ENCODE measurements at regions not wholly inside any gene's neighbourhood (a gene's known extent, or its start where the extent isn't known, plus 50 kb on each side); places are given as distances from the start of the nearest gene placed in this dataset.

GRCh38 chr2:45138904-45139303 is 129.7 kb upstream of the SIX2 start:
- Histone ChIP-seq H3K4me1 (peaks cover 0 to 15% (median 0%) of the 10 kb centered on the region in 12 donors), H3K4me3 (no peak overlapping the region), H3K27me3 (peaks cover 0 to 26% (median 9%) of the 10 kb centered on the region in 9 donors), H3K36me3 (no peaks in the 10 kb centered on the region), H3K9me3 (no peaks in the 10 kb centered on the region), H3K27ac (no peak overlapping the region)
- TF ChIP-seq, protein P1, sequence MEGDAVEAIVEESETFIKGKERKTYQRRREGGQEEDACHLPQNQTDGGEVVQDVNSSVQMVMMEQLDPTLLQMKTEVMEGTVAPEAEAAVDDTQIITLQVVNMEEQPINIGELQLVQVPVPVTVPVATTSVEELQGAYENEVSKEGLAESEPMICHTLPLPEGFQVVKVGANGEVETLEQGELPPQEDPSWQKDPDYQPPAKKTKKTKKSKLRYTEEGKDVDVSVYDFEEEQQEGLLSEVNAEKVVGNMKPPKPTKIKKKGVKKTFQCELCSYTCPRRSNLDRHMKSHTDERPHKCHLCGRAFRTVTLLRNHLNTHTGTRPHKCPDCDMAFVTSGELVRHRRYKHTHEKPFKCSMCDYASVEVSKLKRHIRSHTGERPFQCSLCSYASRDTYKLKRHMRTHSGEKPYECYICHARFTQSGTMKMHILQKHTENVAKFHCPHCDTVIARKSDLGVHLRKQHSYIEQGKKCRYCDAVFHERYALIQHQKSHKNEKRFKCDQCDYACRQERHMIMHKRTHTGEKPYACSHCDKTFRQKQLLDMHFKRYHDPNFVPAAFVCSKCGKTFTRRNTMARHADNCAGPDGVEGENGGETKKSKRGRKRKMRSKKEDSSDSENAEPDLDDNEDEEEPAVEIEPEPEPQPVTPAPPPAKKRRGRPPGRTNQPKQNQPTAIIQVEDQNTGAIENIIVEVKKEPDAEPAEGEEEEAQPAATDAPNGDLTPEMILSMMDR (IDR thresholded peaks at IDR 0.05) = no peak
- no peak for TF ChIP-seq POLR2A (IDR thresholded peaks at IDR 0.05)
- WGBS, 4 donors = 74 to 89% (median 80%) methylated on average over 3 to 4 of the region's 4 CpGs
- intact Hi-C loops (cut with DNase I) = no loop called here
- ATAC-seq (no peak), DNase-seq (no peak)

DNA sequence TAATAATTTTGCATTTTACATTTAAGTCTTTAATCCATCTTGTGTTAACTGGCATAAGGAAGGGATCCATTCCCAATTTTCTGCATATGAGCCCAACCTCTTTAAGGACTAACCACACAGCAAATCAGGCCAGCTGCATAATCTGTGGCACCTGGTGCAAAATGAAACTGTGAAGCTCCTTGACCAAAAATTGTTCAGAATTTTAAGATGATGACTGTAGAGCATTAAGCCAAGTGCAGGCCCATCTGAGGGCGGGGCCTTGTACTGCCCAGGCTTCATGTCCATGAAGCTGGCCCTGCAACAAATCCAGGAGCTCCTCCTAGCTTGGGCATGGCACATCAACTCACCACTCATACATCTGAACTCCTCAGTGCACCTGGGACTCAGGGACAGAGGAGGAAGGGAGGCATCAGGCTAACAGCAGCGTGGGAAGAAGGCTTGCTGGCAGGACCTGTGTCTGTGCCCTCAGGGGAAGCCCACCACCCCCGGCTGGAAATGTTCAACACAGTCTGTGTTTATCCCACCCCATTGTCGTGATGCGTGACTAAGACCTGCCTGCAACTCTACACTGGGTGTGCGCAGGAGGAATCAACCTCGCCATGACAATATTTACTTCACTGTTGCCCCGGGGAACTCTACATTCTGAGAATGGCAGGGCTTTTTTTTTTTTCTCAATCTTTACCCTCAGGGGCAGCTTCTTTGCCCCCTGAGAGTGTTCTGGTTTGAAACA is 128.9 kb upstream of the SIX2 start:
- Histone ChIP-seq H3K4me1 (peaks cover 0 to 15% (median 0%) of the 10 kb centered on the region in 12 donors), H3K36me3 (no peaks in the 10 kb centered on the region), H3K27ac (no peak overlapping the region), H3K9me3 (no peaks in the 10 kb centered on the region), H3K4me3 (no peak overlapping the region), H3K27me3 (peaks cover 0 to 19% (median 3%) of the 10 kb centered on the region in 9 donors)
- intact Hi-C loops (cut with DNase I) = no loop called here
- no peak for TF ChIP-seq POLR2A (IDR thresholded peaks at IDR 0.05)
- TF ChIP-seq, protein P1 (IDR thresholded peaks at IDR 0.05) = no peak
- ATAC-seq = no peak
- DNase-seq = no peak
- WGBS, 4 donors = 86 to 96% (median 92%) methylated on average over 8 of the region's 8 CpGs

GRCh38 chr2:45134726-45135125 is 125.5 kb upstream of the SIX2 start:
- no peaks in the 10 kb centered on the region for H3K9me3 ChIP-seq
- peak overlapping the region in 1 of 12 donors; percentile 70 for H3K27ac ChIP-seq
- WGBS, 4 donors = 18 to 28% (median 27%) methylated on average over 3 of the region's 3 CpGs
- TF ChIP-seq POLR2A (IDR thresholded peaks at IDR 0.05) = no peak
- TF ChIP-seq, protein P1 (IDR thresholded peaks at IDR 0.05) = no peak
- no peaks in the 10 kb centered on the region for H3K27me3 ChIP-seq
- H3K4me1 ChIP-seq = peaks cover 0 to 25% (median 0%) of the 10 kb centered on the region in 12 donors
- H3K36me3 ChIP-seq = no peaks in the 10 kb centered on the region
- H3K4me3 ChIP-seq = no peak overlapping the region
- intact Hi-C loops (cut with DNase I) = no loop called here
- DNase-seq = no peak
- peak in 3 of 4 donors; percentile 18 to 66 (median 39) for ATAC-seq

GRCh38 chr2:45134014-45134413 is 124.8 kb upstream of the SIX2 start:
- intact Hi-C loops (cut with DNase I) = no loop called here
- ATAC-seq (no peak), DNase-seq (no peak)
- Histone ChIP-seq H3K9me3 (no peaks in the 10 kb centered on the region), H3K36me3 (no peaks in the 10 kb centered on the region), H3K27ac (peak overlapping the region in 1 of 12 donors; percentile 70), H3K4me3 (no peak overlapping the region), H3K4me1 (peaks cover 0 to 29% (median 0%) of the 10 kb centered on the region in 12 donors), H3K27me3 (no peaks in the 10 kb centered on the region)
- 8 to 20% (median 11%) methylated on average over 1 of the region's 1 CpG for WGBS, 4 donors
- TF ChIP-seq, protein P1 (IDR thresholded peaks at IDR 0.05) = no peak
- TF ChIP-seq POLR2A (IDR thresholded peaks at IDR 0.05) = no peak

Data from heart left ventricle (tissue), 16 donors.